Neural cell (in vitro differentiated cells): ENCODE measurements at regions not wholly inside any gene's neighbourhood (a gene's known extent, or its start where the extent isn't known, plus 50 kb on each side); places are given as distances from the start of the nearest gene placed in this dataset.

ENCODE experiments used
- CTCF ChIP-seq: fragments of 450-650 bp; IDR thresholded peaks from 2 replicates; pipeline ENCODE4 v1.5.1; 2014; ENCODE audit warnings: antibody characterized with exemption, mild to moderate bottlenecking, moderate library complexity; ENCODE audit not compliant: poor library complexity, severe bottlenecking
- EP300 ChIP-seq: fragments of 450-650 bp; conservative IDR thresholded peaks from 2 replicates; pipeline ENCODE4 v1.6.1; 2014; ENCODE audit warnings: antibody characterized with exemption, mild to moderate bottlenecking, moderate library complexity; ENCODE audit not compliant: poor library complexity, severe bottlenecking
- EZH2 ChIP-seq: fragments of 200-600, 300-800 bp; shearing (Covaris generic), sonication (generic); IDR thresholded peaks from 2 replicates; pipeline ENCODE4 v1.6.1; 2014; ENCODE audit warnings: antibody characterized with exemption, low read length, borderline replicate concordance, mild to moderate bottlenecking; ENCODE audit not compliant: insufficient read depth, poor library complexity, severe bottlenecking
- MXI1 ChIP-seq: fragments of 450-650 bp; conservative IDR thresholded peaks from 2 replicates; pipeline ENCODE4 v1.6.1; 2014; ENCODE audit warnings: antibody characterized with exemption, mild to moderate bottlenecking; ENCODE audit not compliant: poor library complexity, severe bottlenecking
- POLR2AphosphoS5 ChIP-seq: IDR thresholded peaks from 2 replicates; pipeline ENCODE4 v1.6.1; 2012
- REST ChIP-seq: IDR thresholded peaks from 2 replicates; pipeline ENCODE4 v1.6.1; 2012; ENCODE audit warnings: borderline replicate concordance
- SMC3 ChIP-seq: fragments of 450-650 bp; conservative IDR thresholded peaks from 2 replicates; pipeline ENCODE4 v1.6.1; 2014; ENCODE audit warnings: antibody characterized with exemption, mild to moderate bottlenecking, moderate library complexity; ENCODE audit not compliant: poor library complexity

- TF ChIP-seq POLR2AphosphoS5 (no peak), CTCF (no peak), EP300 (no peak), EZH2 (no peak), MXI1 (no peak), SMC3 (no peak), REST (no peak)
Measured at GRCh38 chr4:148986951-148987350, 544.7 kb upstream of the NR3C2 start.
